ENCODE measurements at regions not wholly inside any gene's neighbourhood (a gene's known extent, or its start where the extent isn't known, plus 50 kb on each side); places are given as distances from the start of the nearest gene placed in this dataset.

- no peak for TF ChIP-seq PHF20 (IDR thresholded peaks at IDR 0.05; ENCODE audit: partially characterized antibody)
- TF ChIP-seq SNRNP70 (optimal IDR thresholded peaks at IDR 0.05; ENCODE audit: low read depth, low read length) = no peak
- TF ChIP-seq, protein P1, sequence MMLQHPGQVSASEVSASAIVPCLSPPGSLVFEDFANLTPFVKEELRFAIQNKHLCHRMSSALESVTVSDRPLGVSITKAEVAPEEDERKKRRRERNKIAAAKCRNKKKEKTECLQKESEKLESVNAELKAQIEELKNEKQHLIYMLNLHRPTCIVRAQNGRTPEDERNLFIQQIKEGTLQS (IDR thresholded peaks at IDR 0.05) = no peak
- TF ChIP-seq, protein P1 (CRISPR knock-in tag; conservative IDR thresholded peaks at IDR 0.05) = no peak
- no peak for TF ChIP-seq KLF13 (tag; IDR thresholded peaks at IDR 0.05; ENCODE audit: borderline replicate concordance, low read depth)
- TF ChIP-seq JUND (IDR thresholded peaks at IDR 0.05; ENCODE audit: borderline replicate concordance, low read depth, low read length) = no peak
- TF ChIP-seq JUND (tag; IDR thresholded peaks at IDR 0.05; ENCODE audit: borderline replicate concordance, low read depth, low read length) = no peak
- TF ChIP-seq KLF6 (CRISPR knock-in tag; IDR thresholded peaks at IDR 0.05; ENCODE audit: borderline replicate concordance) = no peak
- TF ChIP-seq RBBP5 (IDR thresholded peaks at IDR 0.05; ENCODE audit: borderline replicate concordance, insufficient read depth, low read length, poor library complexity, severe bottlenecking) = no peak
- no peak for TF ChIP-seq CREB1 (IDR thresholded peaks at IDR 0.05)
- TF ChIP-seq CREB1 (CRISPR knock-in tag; IDR thresholded peaks at IDR 0.05) = no peak
- TF ChIP-seq TBL1XR1 (IDR thresholded peaks at IDR 0.05; ENCODE audit: low read length in 2 of 2) = no peak
- TF ChIP-seq, protein P2, sequence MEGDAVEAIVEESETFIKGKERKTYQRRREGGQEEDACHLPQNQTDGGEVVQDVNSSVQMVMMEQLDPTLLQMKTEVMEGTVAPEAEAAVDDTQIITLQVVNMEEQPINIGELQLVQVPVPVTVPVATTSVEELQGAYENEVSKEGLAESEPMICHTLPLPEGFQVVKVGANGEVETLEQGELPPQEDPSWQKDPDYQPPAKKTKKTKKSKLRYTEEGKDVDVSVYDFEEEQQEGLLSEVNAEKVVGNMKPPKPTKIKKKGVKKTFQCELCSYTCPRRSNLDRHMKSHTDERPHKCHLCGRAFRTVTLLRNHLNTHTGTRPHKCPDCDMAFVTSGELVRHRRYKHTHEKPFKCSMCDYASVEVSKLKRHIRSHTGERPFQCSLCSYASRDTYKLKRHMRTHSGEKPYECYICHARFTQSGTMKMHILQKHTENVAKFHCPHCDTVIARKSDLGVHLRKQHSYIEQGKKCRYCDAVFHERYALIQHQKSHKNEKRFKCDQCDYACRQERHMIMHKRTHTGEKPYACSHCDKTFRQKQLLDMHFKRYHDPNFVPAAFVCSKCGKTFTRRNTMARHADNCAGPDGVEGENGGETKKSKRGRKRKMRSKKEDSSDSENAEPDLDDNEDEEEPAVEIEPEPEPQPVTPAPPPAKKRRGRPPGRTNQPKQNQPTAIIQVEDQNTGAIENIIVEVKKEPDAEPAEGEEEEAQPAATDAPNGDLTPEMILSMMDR (IDR thresholded peaks at IDR 0.05 in 2 of 3, conservative IDR thresholded peaks at IDR 0.05 in 1 of 3; ENCODE audit: insufficient read depth in 2 of 3, low read depth in 1 of 3, low read length in 3 of 3) = no peak
- TF ChIP-seq ZBTB7A (IDR thresholded peaks at IDR 0.05; ENCODE audit: borderline replicate concordance, control insufficient read depth, low read depth, low read length) = no peak
- no peak for TF ChIP-seq POLR2A (conservative IDR thresholded peaks at IDR 0.05)
- TF ChIP-seq ARHGAP35 (IDR thresholded peaks at IDR 0.05; ENCODE audit: partially characterized antibody) = no peak
- no peak for TF ChIP-seq EZH2 (IDR thresholded peaks at IDR 0.05; ENCODE audit: borderline replicate concordance, low read depth, low read length)
Measured at GRCh38 chr15:81783076-81783475, 262.7 kb downstream of the MEX3B start.
